Stomach smooth muscle (tissue), 2 donors: ENCODE measurements at regions not wholly inside any gene's neighbourhood (a gene's known extent, or its start where the extent isn't known, plus 50 kb on each side); places are given as distances from the start of the nearest gene placed in this dataset.

Experiments used
- H3K27ac ChIP-seq: one replicate; pipeline ENCODE4 v1.7.0; 2013; ENCODE audit warnings: mild to moderate bottlenecking, low read length, inconsistent platforms
- H3K27me3 ChIP-seq, 2 donors: one replicate each; pipeline ENCODE4 v1.7.0; 2013; ENCODE audit warnings: low read length in 2 of 2; ENCODE audit not compliant: insufficient read depth in 2 of 2, control insufficient read depth in 1 of 2
- H3K36me3 ChIP-seq, 2 donors: one replicate each; pipeline ENCODE4 v1.7.0; 2013; ENCODE audit warnings: low read length in 2 of 2; ENCODE audit not compliant: control insufficient read depth in 2 of 2, insufficient read depth in 2 of 2
- H3K4me1 ChIP-seq: one replicate; pipeline ENCODE4 v1.7.0; 2013; ENCODE audit warnings: low read length; ENCODE audit not compliant: control insufficient read depth, insufficient read depth
- H3K4me3 ChIP-seq, 2 donors: one replicate each; pipeline ENCODE4 v1.7.0; 2013; ENCODE audit warnings: low read length in 2 of 2
- H3K9ac ChIP-seq, 2 donors: one replicate each; pipeline ENCODE4 v1.7.0; 2013; ENCODE audit warnings: low read length in 2 of 2, mild to moderate bottlenecking in 1 of 2
- H3K9me3 ChIP-seq, 2 donors: one replicate each; pipeline ENCODE4 v1.7.0; 2013; ENCODE audit warnings: low read length in 2 of 2; ENCODE audit not compliant: control insufficient read depth in 2 of 2
- donor health status: healthy.
- donor health status: Pancreatic carcinoma.

- H3K36me3 ChIP-seq = no peaks in the 10 kb centered on the region
- H3K4me3 ChIP-seq = no peak overlapping the region
- no peaks in the 10 kb centered on the region for H3K27me3 ChIP-seq
- H3K4me1 ChIP-seq = no peaks in the 10 kb centered on the region
- no peak overlapping the region for H3K9ac ChIP-seq
- H3K27ac ChIP-seq = no peak overlapping the region
- H3K9me3 ChIP-seq = no peaks in the 10 kb centered on the region
Measured at GRCh38 chr1:73813236-73813635, 384.7 kb downstream of the LRRIQ3 start.

DNA sequence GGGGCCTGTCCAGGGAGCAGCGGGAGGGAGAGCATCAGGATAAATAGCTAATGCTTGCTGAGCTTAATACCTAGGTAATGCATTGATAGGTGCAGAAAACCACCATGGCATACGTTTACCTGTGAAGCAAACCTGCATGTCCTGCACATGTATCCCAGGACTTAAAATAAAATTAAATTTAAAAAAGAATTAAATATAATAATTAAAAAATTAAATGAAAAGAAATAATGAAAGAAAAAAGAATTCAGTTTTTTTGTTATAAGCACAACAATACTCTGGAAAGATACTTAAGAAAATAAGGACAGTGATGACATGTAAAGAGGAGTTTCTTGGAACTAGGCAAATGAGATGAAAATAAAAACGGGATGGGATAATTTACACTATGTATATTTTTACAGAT lies 386.2 kb downstream of the LRRIQ3 start:
- no peak overlapping the region for H3K27ac ChIP-seq
- no peaks in the 10 kb centered on the region for H3K9me3 ChIP-seq
- no peaks in the 10 kb centered on the region for H3K27me3 ChIP-seq
- H3K9ac ChIP-seq = no peak overlapping the region
- no peak overlapping the region for H3K4me3 ChIP-seq
- H3K4me1 ChIP-seq = no peaks in the 10 kb centered on the region
- H3K36me3 ChIP-seq = no peaks in the 10 kb centered on the region

- no peaks in the 10 kb centered on the region for H3K27me3 ChIP-seq
- H3K9ac ChIP-seq = no peak overlapping the region
Measured at GRCh38 chr1:73804935-73805334, 393.0 kb downstream of the LRRIQ3 start.

DNA sequence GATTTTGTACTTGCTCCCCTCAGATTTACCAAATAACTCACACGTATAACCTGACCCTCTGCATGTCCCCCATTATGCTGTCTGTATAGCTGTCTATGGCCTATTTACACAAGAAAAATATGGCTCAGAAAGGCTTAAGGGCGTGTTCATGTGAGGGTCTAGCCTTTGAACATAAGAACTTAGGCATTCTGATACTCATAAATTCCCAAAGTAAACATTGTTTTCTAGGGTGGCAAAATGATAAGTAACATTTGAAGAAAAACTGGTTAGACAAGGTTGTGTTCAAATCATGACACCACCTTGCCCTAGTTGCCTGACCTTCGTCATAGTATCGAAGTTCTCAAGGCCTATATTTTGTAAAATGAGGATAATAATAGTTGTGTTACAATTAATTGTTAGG lies 394.6 kb downstream of the LRRIQ3 start:
- Histone ChIP-seq H3K27ac (no peak overlapping the region), H3K9ac (no peak overlapping the region), H3K4me1 (no peaks in the 10 kb centered on the region), H3K27me3 (no peaks in the 10 kb centered on the region), H3K4me3 (no peak overlapping the region), H3K36me3 (no peaks in the 10 kb centered on the region), H3K9me3 (no peaks in the 10 kb centered on the region)

More at GRCh38 chr1:73804935-73805334, 393.0 kb downstream of the LRRIQ3 start:
- H3K4me3 ChIP-seq = no peak overlapping the region
- no peak overlapping the region for H3K27ac ChIP-seq
- H3K36me3 ChIP-seq = no peaks in the 10 kb centered on the region
- no peaks in the 10 kb centered on the region for H3K4me1 ChIP-seq
- no peaks in the 10 kb centered on the region for H3K9me3 ChIP-seq

DNA sequence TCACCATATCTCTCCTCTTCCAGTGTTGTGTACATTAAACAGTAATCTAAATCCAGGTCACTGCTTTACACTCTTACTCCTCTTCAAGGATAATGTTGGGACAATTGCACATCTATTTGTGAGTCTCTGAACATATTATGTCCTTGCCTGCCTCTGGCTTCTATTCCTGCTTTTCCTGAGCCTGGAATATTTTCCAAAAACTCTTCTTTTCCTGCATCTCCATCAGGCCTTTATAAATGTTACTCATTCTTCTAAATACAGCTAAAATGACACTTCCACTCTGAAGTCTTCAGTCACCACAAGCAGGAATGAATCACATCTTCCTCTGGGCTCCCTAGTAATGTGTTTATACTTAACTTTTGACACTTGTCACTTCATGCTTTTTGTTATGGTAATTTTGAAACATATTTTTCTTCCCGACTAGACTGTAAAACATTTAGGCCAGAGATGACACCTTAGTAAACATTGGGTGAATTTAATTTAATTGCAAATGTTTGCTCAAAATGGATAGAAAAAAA lies 396.0 kb downstream of the LRRIQ3 start:
- Histone ChIP-seq H3K4me1 (no peaks in the 10 kb centered on the region), H3K36me3 (no peaks in the 10 kb centered on the region), H3K27ac (no peak overlapping the region), H3K9me3 (no peaks in the 10 kb centered on the region), H3K27me3 (no peaks in the 10 kb centered on the region), H3K9ac (no peak overlapping the region), H3K4me3 (no peak overlapping the region)

GRCh38 chr1:73800376-73800775 lies 397.6 kb downstream of the LRRIQ3 start:
- Histone ChIP-seq H3K9ac (no peak overlapping the region), H3K4me3 (no peak overlapping the region), H3K9me3 (no peaks in the 10 kb centered on the region), H3K27me3 (no peaks in the 10 kb centered on the region), H3K27ac (no peak overlapping the region), H3K36me3 (no peaks in the 10 kb centered on the region), H3K4me1 (no peaks in the 10 kb centered on the region)

DNA sequence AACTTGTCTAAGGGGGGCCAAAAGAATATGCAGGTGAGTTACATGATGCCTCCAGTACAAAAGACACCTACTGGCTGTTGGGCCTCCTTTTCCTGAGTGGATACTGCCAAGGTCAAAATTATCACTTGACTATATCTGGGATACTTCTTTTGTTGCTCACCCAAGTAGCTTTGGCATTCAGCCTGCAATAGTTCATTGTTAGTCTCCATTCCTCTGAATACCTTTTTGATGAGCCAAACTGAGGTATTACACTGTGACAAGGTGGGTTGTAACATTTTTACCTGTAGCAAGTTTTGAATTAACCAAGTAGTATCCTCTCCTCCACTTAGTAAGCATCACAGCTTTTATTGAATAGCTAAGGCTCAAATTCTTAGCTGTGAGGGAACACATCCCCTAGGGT lies 408.0 kb downstream of the LRRIQ3 start:
- no peak overlapping the region for H3K9ac ChIP-seq
- no peaks in the 10 kb centered on the region for H3K4me1 ChIP-seq
- no peaks in the 10 kb centered on the region for H3K9me3 ChIP-seq
- no peak overlapping the region for H3K4me3 ChIP-seq
- H3K27me3 ChIP-seq = no peaks in the 10 kb centered on the region
- no peaks in the 10 kb centered on the region for H3K36me3 ChIP-seq
- no peak overlapping the region for H3K27ac ChIP-seq

- no peaks in the 10 kb centered on the region for H3K9me3 ChIP-seq
- no peak overlapping the region for H3K4me3 ChIP-seq
- H3K27ac ChIP-seq = no peak overlapping the region
- H3K36me3 ChIP-seq = no peaks in the 10 kb centered on the region
- H3K9ac ChIP-seq = no peak overlapping the region
- no peaks in the 10 kb centered on the region for H3K4me1 ChIP-seq
- no peaks in the 10 kb centered on the region for H3K27me3 ChIP-seq
Measured at GRCh38 chr1:73784026-73784425, 413.9 kb downstream of the LRRIQ3 start.

DNA sequence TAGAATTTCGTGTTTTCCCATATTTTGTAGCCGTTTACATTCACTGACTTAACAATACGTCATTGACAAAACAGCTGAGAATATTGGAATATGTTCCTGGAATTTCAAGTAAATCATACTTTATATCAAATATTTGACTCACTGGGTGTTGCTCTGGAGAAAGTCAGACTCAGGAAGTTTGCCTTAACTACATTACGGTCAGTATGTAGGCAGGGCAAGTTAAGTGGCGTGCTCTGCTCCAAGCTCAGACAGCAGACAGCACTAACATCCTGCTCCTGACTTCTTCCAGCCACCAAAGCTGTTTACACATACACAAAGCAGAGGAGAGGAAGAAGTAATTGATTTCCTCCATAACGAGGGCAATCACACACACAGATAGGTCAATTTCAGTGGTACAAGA lies 414.6 kb downstream of the LRRIQ3 start:
- H3K4me1 ChIP-seq = no peaks in the 10 kb centered on the region
- no peaks in the 10 kb centered on the region for H3K36me3 ChIP-seq
- H3K27me3 ChIP-seq = no peaks in the 10 kb centered on the region
- H3K4me3 ChIP-seq = no peak overlapping the region
- no peaks in the 10 kb centered on the region for H3K9me3 ChIP-seq
- H3K9ac ChIP-seq = no peak overlapping the region
- no peak overlapping the region for H3K27ac ChIP-seq

- Histone ChIP-seq H3K27me3 (no peaks in the 10 kb centered on the region), H3K9me3 (no peaks in the 10 kb centered on the region), H3K27ac (no peak overlapping the region), H3K4me3 (no peak overlapping the region), H3K9ac (no peak overlapping the region), H3K4me1 (no peaks in the 10 kb centered on the region), H3K36me3 (no peaks in the 10 kb centered on the region)
Measured at GRCh38 chr1:73782901-73783300, 415.1 kb downstream of the LRRIQ3 start.

GRCh38 chr1:73781251-73781650 lies 416.7 kb downstream of the LRRIQ3 start:
- no peaks in the 10 kb centered on the region for H3K36me3 ChIP-seq
- H3K9ac ChIP-seq = no peak overlapping the region
- no peaks in the 10 kb centered on the region for H3K9me3 ChIP-seq
- H3K4me3 ChIP-seq = no peak overlapping the region
- no peak overlapping the region for H3K27ac ChIP-seq
- H3K4me1 ChIP-seq = no peaks in the 10 kb centered on the region
- H3K27me3 ChIP-seq = no peaks in the 10 kb centered on the region
